GM21447 (cell line): ENCODE measurements at regions not wholly inside any gene's neighbourhood (a gene's known extent, or its start where the extent isn't known, plus 50 kb on each side); places are given as distances from the start of the nearest gene placed in this dataset.

Experiments
- ATAC-seq: cut with Tn5 transposase; IDR thresholded peaks from one replicate; pipeline ENCODE4 v1.9.1; 2021; ENCODE audit not compliant: unreplicated experiment

DNA sequence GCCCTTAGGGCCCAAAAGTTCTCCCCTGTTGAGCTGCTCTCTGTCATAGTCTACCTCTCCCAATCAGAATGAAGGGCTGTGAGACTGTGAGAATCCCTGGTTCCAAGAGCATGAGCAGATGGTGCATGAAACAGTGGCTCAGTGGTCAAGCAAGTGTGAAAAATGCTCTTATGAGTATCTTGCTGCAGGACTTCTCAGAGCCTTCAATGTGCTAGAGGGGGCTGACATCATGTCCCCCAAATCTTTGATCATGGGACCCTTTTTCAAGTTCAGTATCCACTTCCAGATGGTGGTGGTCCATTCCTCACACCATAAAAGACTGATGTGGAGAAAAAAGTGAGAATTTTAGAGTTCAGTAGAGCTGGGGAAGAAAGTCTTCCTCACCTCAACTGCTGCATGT is 265.3 kb upstream of the HABP2 start:
- ATAC-seq: no peak

DNA sequence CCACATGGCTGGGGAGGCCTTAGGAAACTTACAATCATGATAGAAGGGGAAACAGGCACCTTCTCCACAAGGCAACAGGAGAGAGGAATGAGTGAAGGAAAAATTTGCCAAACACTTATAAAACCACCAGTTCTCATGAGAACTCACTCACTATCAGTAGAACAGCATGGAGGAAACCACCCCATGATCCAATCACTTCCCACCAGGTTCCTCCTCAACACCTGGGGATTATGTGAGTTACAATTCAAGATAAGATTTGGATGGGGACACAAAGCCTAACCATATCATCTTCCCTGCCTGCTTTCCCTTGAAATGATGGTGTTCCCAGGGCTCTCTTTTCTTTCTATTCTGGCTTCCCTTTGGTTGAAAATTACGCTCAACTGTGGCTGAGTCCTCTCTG is 262.7 kb upstream of the HABP2 start:
- ATAC-seq: no peak

DNA sequence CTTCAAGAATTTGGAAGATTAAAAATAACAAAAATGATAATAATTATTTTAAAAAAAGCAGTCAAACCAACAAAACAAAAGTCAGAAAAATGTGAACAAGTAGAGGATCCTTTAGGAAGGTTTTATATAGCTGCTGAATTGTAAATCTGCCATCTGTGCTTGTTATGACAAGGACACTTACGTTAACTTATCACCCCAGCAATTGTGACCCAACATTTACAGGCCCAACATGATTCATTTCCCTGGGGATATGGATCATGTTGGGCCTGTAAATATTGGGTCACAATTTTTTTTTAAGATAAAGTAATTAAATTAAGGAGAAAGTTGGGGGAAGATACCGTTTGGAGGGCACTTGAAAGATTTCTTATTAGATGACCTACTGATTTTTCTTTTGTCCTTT is 261.4 kb upstream of the HABP2 start:
- ATAC-seq: no peak

DNA sequence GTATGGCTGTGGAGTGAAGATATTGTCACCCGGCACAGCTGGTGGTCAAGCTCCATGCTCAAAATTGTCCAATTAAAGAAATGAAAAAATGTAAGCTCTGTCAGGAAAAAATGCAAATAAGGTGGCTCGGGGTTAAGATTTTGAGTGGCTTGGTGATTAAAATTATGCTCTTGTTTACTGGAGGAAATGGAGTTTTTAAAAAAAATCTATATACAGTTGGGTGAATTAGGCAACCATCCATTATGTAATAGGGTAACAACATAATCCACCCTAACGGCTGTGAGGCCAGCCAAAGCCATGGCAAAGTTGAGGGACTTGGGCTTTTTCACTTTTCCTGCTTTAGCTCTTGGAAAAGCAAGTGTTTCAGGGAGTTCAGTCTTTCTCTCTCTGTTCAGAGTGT is 260.8 kb upstream of the HABP2 start:
- ATAC-seq: no peak

DNA sequence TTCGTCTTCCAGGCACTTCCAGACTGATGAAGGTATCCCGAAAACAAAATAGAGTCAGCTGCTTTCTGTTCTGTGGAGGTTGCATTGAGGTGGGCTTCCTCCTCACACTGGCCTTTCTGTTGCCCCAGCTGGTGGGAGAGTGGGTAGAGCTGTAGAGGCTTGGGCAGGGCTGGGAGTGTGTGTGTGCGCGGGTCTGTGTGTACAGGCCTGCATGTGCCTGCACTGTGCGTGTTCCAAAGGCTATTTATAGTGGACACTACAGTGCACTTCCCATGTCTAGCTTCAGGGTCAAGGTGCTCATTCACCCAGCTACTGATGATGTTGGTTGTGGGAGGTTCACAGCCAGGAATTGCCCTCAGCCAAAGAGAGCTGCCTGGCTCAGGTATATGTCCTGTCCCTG is 260.1 kb upstream of the HABP2 start:
- ATAC-seq: no peak

DNA sequence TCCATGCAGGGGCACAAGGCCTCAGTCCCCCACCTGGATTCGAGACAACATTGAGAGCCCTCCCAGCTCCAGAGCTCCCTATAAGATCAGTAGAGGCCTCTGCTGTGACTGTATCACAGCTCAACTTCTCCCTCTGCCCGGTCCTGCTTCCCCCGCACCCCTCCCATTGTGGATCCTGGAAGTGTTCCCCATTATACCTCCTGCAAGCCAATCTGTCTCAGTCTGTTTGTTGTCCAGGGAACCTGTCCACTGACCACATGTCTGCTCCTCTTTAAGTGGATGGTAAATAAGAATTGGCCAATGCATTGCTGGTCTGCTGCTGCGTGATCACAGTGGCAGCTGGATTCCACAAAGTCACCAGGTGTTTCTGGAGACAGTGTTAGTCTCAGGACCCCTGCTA is 259.7 kb upstream of the HABP2 start:
- ATAC-seq: no peak

DNA sequence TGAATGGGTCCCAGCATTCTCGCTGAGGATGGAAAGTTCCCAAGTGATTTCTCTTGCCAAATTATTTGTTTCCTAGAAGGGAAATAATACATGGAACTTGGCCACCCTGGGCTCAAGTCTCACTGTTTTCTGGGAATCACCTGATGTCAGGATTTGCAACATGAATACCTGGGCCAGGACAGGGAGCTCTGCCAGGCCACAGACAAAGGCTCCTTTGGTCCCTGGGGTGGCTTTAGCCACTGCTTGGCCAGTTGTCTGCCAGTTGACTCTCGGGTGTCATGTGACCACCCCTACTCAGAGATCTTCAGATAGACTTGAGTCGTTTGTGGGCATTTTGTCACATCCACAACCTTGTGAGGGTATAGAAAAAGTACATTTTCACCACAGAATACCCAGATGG is 258.0 kb upstream of the HABP2 start:
- ATAC-seq: no peak

DNA sequence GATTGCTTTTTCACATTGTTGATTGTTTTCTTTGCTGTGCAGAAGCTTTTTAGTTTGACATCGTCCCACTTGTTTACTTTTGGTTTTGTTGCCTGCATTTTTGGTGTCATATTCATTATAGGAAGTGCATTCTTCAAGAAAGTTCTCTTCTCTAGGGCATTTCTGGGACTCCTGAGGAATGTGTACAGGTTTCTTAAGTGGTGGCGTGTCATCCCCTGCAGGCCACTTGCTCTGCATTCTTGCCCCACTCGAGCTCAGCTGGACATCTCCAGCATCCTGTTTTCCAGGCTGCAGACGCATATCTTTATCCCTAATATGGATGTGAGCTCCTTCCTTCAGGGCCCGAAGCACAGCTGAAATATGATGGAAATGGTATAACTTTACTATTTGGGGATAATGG is 255.6 kb upstream of the HABP2 start:
- no peak for ATAC-seq

DNA sequence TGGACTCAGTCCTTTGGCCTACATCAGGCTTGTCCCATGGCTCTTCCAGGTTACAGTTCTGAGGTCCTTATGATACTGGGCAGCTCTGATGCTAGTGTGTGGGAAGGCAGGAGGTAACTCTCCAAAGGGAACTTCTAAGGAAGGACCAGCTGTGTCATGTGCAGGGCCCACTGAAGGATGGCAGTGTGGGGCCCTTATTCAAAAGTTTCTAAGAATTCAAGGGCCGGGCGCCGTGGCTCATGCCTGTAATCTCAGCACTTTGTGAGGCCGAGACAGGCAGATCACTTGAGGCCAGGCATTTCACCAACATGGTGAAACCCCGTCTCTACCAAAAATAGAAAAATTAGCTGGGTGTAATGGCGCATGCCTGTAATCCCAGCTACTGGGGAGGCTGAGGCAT is 254.2 kb upstream of the HABP2 start:
- no peak for ATAC-seq

DNA sequence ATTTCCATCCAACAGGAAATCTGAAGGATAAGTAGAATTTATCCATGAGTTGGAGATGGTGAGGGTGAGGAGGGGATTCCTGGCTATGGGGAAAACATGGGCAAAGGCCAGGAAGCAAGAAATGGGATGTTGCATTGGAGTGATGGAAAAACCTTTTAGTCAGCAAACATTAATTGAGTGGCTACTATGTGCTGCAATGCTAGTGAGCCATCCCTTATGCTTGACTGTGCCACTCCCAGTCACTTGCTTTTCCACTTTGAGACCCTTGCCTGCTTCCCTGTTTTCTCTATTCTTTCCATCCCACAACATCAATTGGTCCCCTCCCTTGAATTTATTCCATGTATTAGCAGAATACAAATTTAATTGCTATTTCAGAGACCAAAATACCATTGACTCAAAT is 252.7 kb upstream of the HABP2 start:
- ATAC-seq: no peak

DNA sequence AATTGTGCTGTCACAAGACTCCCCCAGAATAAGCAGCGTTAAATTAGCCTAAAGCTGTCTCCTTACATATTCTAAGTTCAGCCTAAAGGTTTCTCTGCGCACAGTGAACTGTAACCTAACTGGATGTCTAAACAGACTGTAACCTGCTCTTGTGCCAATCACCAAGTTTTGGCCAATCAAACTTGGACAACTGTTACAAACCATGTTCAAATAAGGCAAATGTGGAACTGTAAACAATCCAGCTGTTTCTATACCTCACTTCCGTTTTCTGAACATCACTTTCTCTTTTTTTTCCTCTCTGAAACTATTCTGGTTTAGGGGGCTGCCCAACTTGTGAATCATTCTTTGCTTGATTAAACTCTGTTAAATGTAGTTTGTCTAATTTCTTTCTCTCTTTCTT is 252.2 kb upstream of the HABP2 start:
- ATAC-seq: peak; percentile 75

DNA sequence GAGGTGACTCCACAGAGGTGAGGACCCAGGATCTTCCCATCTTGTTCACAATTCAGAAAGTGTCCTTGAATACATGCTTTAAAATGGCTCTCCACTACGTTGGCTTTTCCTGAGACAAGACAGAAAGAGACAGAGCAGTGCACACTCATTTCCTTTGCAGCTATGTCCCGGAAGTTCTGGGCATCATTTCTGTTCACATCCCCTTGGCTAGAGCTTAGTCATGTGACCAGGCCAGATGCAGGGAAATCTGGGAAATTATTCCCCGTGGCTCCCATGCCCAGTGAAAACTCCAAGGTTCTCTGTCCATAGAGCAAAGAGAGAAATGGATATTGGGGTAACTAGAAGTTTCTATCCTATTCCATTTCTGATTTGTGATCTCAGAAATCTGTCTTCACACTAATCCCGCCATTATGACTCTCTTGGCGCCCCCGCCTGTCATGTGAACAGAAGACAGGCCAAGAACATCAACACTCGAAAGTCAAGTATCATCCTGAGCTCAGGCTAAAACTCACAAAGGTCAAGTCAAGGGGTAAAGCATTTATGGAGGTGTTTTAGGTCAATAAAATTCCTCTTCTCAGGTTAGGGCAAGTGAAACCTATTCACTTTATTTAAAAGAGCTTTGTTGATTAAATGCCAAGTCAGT is 251.4 kb upstream of the HABP2 start:
- no peak for ATAC-seq

DNA sequence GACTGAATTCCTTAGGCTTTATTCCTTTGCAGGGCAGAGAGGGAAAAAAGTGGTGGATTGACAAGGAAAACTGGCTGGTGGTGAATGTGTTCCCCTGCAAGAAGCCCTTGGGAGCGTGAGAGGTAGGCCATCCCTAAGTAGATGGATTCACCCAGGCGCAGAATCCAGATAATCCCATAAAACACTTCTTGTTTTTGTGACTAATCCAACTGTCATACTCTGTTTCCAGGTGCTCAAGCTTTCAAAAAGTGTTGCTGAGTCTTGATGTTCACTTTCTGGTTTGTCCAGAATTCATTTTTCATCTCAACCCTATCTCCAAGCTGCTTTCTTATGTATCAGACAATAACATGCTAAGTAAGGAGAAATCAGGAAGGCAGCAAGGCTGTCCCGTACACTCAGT is 250.8 kb upstream of the HABP2 start:
- ATAC-seq: no peak

DNA sequence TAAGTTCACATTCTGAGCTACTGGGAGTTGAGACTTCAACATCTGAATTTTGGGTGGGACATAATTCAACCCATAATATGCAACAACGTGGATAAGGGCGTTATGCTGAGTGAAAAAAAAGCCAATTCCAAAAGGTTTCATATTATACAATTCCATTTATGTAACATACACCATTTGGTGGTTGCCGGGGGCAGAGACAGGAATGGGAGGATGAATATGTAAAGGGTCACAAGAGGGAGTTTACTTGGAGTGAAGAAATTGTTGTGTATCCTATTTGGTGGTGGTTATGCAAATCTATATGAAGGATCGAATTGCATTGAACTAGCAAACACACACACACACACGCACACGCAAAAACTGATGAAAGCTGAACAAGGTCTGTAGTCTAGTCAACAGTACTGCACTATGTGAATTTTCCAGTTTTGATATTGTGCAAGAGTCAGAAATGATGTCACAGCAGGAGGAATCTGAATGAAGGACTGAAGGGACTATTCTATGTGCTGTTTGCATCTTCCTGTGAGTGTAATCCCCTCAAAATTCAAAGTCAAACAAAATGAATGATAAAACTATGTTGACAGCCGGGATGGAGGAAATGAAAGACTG is 249.2 kb upstream of the HABP2 start:
- ATAC-seq: no peak

DNA sequence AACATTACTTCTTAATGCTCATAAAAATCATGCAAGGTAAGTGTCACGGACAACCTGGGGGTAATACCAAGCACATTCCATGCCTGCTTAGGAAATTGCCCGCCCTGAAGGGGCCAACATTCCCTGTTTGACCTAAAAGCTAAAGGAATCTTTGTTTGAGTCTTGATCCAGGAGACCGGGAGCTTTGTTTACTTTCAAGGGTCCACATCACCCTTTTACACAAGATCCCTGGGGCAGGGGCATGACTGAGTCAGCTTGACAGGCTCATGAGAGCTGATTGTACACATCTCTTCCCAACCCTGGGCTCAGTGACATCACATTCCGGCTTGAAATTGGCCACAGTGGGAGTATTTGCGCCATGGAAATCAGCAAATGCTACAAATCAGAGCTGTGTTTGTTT is 248.1 kb upstream of the HABP2 start:
- no peak for ATAC-seq

DNA sequence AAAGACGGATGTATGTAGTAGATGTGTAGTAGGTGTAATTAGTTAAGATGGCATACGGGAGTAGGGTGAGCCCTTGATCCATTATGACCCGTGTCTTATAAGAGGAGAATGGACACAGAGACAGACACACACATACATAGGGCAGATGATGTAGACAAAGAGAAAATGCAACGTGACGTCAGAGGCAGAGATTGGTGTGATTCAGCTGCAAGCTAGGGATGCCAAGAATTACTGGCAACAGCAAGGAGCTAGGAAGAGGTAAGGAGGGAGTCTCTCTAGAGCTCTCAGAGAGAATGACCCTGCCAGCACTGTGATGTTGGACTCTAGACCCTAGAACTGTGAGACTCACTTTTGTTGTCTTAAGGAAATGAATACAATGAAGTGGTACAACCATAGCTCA is 247.0 kb upstream of the HABP2 start:
- ATAC-seq: no peak

DNA sequence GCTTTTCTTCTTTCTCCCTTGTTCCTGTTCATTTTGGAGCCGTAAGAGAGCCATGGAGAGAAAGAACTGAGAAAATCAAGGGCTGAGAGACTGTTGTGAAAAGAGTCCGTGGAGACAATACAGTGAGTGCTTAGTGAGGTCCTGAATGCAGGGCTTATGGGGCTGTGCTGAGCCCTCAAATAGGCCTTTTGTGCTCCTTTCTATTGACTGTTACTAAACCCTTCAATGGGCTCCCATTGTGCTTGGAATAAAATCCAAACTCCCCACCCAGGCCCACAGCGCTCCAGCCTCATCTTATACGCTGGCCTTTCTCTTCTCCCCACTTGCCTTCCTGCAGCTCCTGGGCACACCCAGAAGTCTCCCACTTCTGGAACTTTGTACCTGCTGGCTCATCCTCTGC is 243.1 kb upstream of the HABP2 start:
- ATAC-seq: no peak

DNA sequence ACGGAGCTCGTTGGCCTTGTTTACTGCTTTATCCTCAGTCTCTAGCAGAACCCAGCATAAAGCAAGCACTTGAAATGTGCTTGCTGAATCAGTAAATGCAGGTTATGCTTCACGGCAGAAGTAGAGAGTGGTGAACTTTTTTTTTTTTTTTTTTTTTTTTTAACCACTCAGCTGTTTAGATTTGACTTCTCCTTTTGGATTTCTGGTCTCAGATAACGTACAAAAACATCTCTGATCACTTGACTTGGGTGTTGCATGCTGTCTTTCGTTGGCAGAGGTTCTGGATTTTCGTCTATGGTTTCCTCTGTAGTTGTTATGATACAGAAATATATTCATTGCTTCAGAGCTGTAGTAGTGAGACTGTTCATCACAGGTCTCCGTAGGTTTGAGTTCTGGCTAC is 242.5 kb upstream of the HABP2 start:
- ATAC-seq: no peak

DNA sequence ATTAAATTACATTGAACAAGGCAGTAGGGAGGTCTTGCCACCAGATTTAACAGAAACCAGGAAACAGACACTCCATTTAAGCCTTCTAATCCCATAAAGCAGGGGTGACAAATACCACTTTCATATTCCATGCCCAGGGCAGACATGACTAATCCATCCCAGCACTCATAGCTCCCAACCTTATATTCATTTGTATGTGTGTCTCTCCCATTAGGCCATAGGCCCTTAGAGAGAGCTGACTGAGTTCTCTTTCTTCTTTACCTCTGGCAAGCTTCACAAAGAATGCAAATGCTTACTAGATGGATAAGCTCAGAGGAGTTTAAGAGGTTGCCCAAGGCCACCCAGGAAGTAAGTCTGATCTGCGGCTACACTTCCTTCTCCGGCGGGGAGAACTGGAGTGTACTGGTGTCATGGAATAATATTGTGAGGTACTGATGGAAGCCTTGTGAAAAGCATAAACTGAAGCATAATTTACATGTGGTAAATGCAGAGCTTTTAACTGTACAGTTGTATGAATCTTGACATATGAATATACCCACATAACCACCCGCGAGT is 239.7 kb upstream of the HABP2 start:
- ATAC-seq: no peak

DNA sequence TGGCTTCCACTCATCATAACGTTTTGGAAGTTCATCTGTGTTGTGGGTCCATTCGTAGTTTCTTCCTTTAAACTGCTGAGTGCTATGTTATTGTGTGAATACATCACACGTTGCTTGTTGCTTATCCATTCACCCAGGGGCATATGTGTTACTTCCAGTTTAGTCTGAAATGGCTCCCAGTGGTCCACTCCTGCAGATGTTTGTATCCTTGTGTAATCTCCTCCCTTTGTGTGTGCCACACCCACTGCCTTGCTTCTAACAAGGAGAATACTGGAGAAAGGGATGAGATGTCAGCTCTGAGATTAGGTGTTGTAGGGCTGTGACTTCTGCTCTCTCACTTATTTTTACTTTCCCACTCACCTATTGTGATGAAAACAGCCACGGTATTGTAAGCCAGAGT is 239.1 kb upstream of the HABP2 start:
- ATAC-seq: no peak

DNA sequence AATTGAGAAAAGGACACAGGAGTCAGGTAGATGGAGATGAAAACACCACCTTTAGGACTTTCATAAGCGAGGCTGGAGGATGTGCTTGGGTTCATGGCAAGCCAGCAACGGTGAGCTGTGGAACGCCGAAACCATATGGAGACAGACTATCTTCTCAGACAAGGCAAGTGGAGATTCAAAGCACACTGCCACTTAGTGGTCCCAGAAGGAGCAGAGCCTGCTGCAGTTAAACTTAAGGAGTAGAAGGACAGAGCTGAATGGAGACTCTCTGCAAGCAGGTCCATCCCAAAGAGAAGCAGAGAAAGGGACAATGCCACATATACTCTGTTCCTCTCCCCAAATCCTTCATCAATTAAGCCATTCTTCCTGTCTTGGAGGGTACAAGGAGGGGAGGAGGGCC is 236.3 kb upstream of the HABP2 start:
- ATAC-seq: no peak

DNA sequence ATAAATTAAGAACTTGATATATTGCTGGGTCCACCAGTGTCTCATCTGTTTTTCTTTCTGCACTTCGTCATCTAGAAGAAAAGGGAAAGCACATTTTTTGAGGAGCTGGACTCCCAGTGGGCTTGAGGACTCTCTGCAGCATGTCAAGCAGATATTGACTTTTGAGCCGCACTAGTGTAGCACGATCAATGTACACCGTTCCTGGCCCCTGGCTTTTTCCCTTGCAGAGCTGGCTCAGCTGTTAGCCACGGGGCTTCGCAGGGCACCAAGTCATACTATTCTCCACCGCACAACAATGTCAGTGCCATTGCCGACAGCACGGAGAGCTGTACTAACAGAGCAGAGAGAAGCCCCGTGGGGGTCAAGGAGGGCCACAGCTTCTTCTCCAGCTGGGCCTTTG is 235.4 kb upstream of the HABP2 start:
- no peak for ATAC-seq

DNA sequence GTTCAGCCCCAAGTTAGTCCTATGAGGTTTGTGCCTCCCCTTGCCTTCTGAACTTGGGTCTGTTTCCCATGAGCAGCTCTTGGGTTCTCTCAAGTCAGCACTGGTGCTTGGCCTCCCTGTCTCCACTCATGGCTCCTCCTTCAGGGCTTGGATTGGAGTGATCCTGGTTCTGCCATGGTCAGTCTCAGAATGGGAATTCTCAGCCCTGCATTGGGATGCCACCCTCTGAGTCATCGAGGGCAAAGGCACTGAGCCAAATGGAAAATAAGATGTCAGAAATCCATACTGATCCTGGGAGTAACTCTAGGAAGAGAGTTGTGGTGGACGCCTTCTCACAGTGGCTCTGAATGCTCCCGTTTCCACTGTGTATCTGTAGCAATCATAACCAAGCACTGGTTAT is 233.4 kb upstream of the HABP2 start:
- no peak for ATAC-seq
